ENCODE measurements at regions not wholly inside any gene's neighbourhood (a gene's known extent, or its start where the extent isn't known, plus 50 kb on each side); places are given as distances from the start of the nearest gene placed in this dataset.

DNA sequence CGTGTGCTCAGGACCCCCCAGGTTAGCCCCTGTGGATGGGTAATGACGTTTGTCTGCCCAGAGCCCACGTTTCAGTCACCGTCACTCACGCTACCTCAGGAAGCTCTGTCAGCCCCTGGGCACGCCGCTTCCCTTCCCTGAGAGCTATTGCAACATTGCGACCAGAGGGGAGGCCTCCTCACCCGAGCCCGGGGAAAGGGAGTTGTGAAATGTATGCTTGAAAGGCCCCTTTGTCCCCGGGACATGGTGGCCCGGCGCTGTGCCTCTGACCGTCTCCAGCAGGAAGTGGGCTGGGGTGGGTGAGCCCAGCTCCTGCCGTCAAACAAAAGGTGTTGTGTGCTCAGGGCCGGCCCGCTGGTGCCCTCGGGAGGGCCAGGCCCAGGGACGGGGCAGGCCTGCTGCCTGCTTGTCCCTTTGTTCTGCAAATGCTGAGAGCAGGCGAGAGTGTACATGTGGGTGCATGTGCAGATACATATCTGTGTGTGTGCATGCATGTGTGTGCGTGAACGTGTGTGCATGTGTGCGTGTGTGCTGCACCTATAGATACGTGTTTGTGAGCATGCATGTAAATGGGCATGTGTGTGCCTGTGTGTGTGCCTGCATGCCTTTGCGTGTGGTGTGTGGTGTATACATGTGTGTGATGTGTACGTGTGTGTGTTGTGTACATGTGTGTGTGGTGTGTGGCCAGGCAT, 1125.0 kb downstream of the BRD1 start:
- TF ChIP-seq, protein P1, sequence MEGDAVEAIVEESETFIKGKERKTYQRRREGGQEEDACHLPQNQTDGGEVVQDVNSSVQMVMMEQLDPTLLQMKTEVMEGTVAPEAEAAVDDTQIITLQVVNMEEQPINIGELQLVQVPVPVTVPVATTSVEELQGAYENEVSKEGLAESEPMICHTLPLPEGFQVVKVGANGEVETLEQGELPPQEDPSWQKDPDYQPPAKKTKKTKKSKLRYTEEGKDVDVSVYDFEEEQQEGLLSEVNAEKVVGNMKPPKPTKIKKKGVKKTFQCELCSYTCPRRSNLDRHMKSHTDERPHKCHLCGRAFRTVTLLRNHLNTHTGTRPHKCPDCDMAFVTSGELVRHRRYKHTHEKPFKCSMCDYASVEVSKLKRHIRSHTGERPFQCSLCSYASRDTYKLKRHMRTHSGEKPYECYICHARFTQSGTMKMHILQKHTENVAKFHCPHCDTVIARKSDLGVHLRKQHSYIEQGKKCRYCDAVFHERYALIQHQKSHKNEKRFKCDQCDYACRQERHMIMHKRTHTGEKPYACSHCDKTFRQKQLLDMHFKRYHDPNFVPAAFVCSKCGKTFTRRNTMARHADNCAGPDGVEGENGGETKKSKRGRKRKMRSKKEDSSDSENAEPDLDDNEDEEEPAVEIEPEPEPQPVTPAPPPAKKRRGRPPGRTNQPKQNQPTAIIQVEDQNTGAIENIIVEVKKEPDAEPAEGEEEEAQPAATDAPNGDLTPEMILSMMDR (conservative IDR thresholded peaks at IDR 0.05; ENCODE audit: low read length): no peak
- no peak for TF ChIP-seq EZH2phosphoT487 (IDR thresholded peaks at IDR 0.05; ENCODE audit: borderline replicate concordance)
